HG03460 (cell line): ENCODE measurements at regions not wholly inside any gene's neighbourhood (a gene's known extent, or its start where the extent isn't known, plus 50 kb on each side); places are given as distances from the start of the nearest gene placed in this dataset.
A peak's percentile ranks its signal among the peaks of the same experiment; 100 is the strongest.
"Not testable (repeated sequence)": the region's sequence is repeated elsewhere in the genome, so short reads cannot be mapped to it uniquely, and the experiment has no call there.

Experiments used
- ATAC-seq: cut with Tn5 transposase; IDR thresholded peaks from one replicate; pipeline ENCODE4 v1.9.1; 2021; ENCODE audit not compliant: unreplicated experiment

GRCh38 chr10:108631332-108631731, 1292.0 kb downstream of the XPNPEP1 start:
- ATAC-seq, result peak; percentile 84

GRCh38 chr10:108629834-108630233, 1293.5 kb downstream of the XPNPEP1 start:
- ATAC-seq, result no peak

DNA sequence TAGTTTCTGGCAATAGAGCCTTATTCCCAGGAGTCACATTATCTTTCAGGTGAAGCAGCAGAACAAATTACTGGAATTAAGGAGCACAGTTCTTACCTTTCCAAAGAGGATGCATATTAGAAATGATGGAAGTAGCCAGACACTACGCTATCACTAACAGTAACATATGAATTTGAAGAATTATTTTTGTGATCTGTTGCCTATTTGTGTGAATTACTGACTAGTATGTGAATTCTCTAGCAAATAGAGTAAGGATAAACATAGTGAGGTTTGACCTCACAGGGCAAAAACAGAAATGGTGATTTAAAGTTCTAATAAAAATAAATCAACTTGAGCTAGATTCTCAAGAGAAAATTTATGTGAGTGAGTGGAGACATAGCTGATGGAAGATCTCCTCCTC, 1299.3 kb downstream of the XPNPEP1 start:
- ATAC-seq, result no peak

DNA sequence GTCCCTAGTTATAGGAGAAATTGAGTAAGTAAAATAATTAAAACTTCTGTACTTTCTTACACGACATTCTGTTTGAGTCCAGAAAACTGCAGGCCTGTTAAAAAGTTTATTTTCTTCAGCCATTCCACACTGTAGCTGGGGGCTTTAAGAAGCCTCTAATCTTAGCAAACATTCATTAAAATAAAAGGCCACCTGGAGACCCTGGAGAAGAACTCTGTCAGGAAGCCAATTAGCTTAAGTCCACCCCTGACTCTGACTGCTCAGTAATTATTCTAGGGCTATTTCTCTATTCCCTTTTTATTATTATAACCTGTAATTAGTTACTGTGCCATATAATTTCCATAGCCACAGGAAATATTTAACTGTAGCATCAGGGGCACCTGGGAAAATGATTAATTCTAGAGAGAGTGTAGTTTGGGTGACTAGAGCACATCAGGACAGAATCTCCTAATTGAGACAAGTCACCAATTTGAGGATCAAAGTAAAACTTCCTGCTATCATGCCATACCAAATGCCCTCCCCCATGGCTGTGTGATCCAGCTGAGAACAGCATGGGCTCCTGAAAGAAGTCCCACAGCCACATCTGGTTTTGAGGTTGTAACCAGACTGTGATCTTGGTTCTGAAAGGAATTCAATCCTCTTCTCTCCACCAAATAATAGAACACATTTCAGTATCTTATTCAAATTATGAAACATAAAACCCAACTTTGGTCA, 1302.3 kb downstream of the XPNPEP1 start:
- ATAC-seq, result no peak

DNA sequence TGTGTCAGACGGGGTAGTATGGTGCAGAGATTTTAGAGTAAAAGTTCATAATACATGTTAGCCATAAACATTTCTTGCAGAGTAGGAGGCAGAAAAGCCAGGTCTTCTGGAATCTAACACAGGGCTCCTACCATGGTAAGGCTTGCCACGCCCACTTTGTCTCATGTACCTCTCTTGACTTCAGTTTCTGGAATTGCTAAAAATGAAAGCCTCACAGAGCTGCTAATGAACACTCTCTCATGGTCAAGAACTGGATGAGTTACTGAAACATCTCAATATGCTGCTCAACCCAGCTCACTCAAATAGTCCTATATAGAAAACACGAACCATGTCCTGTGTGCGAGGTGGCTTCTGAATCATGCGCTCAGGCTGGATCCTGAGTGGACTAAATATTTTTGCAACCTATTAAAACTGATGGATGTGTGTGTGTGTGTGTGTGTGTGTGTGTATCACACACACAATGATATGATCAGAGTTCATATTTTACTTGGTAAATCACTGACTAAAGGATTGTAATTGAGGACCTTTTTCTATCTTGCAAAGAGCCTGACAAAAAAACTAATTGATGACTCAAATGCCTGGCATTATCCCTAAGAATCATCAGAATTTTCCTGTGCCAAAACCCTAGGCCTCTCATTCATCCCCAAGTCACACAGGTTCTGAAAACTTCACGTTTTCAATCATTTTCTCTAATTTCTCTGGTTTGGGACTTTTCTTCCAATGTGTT, 1306.6 kb downstream of the XPNPEP1 start:
- ATAC-seq, result no peak

DNA sequence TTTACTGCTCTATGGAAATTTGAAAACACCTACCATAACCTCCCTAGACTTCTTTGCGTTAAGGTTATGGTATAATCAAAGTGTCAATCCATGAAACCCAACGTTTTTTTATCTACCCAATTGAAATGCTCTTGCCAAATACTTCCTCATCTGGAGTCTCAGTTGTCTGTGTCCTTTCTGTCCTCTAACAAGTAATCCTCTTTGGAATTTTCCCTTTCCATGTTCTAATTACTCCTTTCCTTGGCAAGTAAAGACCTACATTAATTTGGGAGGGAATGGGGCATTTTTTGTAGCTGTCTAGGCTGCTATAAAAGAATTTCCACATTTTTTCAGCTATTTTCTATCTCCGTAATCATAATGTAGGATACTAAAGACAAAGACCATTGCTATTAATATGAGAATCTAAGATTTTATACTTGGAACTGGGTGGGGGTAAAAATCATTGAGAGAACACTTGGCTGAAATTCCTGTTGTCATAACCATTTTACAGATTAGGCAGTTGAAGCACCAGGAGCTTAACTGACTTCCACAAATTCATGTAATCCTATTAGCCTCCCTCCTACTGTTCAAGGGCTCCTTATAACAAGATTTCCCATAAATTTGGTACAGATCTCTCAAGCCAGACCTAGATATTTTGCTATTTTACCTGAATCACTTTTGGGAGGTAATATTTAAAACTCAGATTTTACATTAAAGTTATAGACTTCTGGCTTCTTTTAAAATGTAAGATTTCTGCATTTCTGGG, 1307.6 kb downstream of the XPNPEP1 start:
- ATAC-seq, result no peak

GRCh38 chr10:108612485-108612884, 1310.8 kb downstream of the XPNPEP1 start:
- ATAC-seq, result no peak

GRCh38 chr10:108608860-108609259, 1314.5 kb downstream of the XPNPEP1 start:
- ATAC-seq, result no peak

DNA sequence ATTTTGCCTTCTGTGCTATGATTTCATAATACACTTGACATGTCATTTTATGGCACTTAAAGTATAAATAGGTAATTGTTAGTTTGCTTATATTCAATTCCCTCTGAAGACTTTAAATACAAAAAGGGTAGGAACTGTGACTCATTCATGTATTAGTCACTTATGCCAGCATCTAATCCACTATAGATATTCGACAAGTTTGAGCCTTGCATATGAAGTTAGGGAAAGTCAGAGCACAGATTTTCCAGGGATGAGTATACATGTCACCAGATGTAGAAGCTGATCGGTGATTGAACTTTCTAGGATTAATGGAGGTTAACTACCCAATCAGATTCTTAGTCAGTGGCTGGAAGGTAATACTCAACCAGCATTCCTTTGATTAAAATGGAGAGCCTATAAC, 1321.5 kb downstream of the XPNPEP1 start:
- no peak for ATAC-seq

DNA sequence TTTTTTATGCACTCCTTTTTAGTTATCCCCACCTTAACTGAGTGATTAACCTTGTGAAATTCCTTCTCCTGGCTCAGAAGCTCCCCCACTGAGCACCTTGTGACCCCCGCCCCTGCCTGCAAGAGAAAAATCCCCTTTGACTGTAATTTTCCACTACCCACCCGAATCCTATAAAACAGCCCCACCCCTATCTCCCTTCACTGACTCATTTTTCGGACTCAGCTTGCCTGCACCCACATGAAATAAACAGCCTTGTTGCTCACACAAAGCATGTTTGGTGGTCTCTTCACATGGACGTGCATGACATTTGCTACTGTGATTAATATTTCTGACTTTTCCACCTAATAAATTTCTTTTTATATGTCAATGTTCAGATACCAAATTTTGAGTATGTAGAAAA, 1322.8 kb downstream of the XPNPEP1 start:
- ATAC-seq, result not testable (repeated sequence)

DNA sequence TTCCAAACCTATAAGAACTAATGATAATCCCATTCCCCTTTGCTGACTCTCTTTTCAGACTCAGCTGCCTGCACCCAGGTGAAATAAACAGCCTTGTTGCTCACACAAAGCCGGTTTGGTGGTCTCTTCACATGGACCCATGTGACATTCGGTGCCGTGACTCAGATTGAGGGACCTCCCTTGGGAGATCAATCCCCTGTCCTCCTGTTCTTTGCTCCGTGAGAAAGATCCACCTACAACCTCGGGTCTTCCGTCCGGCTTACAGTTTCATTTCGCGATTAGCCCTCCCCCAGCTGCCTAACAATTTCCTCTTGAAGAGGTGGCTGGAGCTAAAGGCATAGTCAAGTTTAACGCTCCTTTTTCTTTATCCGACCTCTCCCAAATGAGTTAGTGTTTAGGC, 1324.0 kb downstream of the XPNPEP1 start:
- not testable (repeated sequence) for ATAC-seq

DNA sequence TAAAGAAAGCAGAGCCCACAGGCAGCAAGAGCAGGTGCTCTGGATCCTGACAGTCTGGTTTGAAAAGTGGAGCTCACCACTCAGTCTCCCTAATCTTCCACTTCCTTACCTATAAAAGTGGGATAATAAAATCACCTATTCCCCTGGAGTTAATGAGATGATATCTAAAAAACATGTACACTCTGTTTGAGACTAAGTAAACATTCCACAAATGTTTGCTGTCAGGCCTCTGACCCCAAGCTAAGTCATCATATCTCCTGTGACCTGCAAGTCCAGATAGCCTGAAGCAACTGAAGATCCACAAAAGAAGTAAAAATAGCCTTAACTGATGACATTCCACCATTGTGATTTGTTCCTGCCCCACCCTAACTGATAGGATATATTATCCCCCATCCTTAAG, 1324.5 kb downstream of the XPNPEP1 start:
- ATAC-seq, result no peak

GRCh38 chr10:108598320-108598695, 1325.0 kb downstream of the XPNPEP1 start:
- ATAC-seq, result no peak

DNA sequence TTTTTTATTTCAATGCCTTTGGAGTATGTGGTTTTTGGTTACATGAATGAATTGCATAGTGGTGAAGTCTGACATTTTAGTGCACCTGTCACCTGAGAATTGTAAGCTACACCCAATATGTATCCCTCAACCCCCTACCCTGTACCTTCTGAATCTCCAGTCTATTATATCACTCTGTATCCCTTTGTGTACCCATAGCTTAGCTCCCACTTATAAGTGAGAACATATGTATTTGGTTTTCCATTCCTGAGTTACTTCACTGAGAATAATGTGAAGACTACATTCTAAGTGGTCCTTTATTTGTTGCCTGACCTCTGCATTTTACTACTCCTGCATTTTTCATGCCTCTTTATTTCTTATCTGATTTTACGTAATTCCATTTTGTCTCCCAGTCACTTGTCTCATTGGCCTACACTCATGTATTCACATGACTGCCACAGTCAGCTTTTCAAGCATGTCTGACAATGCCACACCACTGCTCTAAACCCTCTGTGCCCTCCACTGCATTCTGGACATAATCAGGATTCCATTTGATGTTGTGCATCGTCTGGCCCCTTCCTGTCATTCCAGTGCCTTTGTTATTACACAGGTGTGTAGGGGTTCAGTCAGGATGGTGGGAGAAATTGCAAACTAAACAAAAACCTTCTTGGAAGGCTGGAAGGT, 1325.5 kb downstream of the XPNPEP1 start:
- ATAC-seq, result no peak

GRCh38 chr10:108597031-108597430, 1326.3 kb downstream of the XPNPEP1 start:
- no peak for ATAC-seq

DNA sequence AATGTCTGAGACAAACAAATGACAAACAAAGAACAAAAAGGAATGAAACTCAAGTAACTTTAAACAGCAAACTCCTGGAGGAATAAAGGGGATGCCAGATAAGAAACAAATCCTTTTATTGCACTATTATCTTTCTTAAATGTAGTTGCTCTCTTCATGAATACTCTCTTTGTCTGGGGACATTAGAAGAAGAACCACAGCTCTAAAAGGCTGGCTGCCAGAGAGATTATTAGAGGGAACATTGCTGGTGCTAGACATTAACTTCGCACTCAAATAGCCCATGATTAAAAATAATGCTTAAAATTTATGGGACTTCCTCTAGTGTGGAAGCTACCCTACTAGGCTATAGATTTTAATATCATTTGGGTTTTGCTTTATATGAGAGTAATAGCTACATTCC, 1330.4 kb downstream of the XPNPEP1 start:
- no peak for ATAC-seq

DNA sequence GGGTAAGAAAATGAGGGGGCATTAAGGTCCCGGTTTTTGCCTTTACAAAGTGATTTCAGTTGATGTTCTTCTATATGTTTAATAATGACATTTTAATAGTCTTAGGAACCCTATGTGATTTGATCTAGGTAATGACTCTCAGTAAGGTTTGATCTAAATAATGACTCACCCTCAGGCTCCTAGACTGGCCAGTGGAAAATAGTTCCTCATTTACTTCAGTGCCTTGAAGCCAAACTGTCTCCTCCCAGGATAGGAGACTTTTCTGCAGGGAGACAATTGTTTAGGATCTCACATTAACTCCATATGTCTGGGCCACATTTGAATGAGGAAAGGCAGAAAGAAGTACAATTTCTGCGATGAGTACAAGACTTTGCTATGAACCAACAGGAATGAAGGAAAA, 1331.9 kb downstream of the XPNPEP1 start:
- ATAC-seq, result no peak

DNA sequence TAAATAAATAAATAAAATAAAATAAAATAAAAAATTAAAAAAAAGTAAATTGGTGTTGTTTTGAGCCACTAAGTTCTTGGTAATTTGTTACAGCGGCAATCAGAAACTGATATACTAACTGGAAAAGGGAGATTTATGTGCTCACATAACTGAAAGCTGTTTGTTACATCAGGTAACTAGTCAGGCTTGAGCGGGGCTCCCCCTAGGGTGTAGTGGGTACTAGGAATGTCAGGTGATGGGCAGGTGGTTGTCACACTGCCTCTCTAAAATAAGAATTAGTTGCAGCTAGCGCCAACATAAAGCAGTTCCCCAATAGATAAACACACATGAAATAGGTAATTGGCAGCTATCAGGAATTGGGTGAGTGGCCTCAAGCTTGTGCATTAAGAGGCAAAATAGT, 1336.9 kb downstream of the XPNPEP1 start:
- no peak for ATAC-seq

DNA sequence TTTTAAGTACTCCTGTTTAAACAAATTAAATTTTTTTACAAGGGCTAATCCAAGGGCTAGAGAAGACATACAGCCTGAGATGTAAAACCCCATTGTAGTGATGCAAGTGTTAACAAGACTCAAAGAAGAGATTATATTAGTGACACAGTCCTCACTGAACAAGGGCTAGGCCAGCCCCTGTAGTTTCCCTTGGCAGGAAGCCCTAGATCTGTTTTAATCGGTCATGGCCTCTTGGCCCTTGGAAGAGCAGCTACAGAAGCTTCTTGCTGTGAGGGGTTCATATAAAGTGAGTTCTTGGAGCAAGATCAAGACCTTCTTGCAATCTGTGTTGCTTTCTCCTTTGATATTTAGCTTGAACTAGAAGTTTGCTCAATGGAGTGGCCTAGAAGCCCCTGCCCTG, 1339.4 kb downstream of the XPNPEP1 start:
- no peak for ATAC-seq

DNA sequence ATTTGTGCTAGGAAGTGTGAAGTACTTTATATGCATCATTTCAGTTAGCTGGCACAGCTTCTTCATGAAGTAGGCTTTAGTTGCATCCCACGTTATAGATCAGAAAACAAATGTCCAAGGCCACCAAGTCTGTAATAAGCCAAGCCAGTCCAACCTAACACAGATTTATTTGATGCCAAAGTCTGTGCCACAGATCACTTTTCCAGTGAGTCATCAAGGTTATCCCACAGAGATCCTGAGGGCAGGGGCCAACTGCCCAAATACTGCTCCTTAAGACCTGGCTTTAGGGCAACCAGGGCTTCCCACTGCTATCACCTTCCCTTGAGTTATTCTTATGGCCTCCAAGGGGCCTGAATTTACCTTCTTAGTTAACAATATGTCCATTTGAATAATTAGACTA, 1340.4 kb downstream of the XPNPEP1 start:
- ATAC-seq, result no peak

DNA sequence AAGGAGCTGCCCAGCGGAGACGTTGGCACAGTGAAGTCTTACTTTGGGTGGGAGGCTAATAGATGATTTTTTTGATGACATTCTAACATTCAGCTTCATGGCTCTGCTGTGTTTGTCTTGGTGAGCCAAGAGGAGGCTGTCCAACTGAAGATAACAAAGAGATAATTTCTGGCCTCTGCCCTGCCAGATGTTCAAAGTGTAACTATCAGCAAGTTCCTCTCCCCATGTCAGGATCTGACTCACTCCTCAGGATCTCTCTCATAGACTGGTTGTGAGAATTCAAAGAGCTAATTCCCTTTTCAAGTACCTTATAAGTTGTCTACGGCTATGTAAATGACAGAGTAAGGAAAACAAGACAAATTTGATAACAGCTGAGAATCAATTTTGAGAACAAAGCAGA, 1340.9 kb downstream of the XPNPEP1 start:
- ATAC-seq, result no peak
